ENCODE measurements at regions not wholly inside any gene's neighbourhood (a gene's known extent, or its start where the extent isn't known, plus 50 kb on each side); places are given as distances from the start of the nearest gene placed in this dataset.

GRCh38 chr3:70471464-70472342 lies 159.3 kb upstream of the MDFIC2 start:
- TF ChIP-seq CTCF (IDR thresholded peaks at IDR 0.05; ENCODE audit: insufficient read depth, low read length, poor library complexity, severe bottlenecking) = no peak
- TF ChIP-seq EZH2phosphoT487 (conservative IDR thresholded peaks at IDR 0.05; ENCODE audit: low read length) = no peak

Data from SU-DHL-6 (cell line).